GM19468 (cell line): ENCODE measurements at regions not wholly inside any gene's neighbourhood (a gene's known extent, or its start where the extent isn't known, plus 50 kb on each side); places are given as distances from the start of the nearest gene placed in this dataset.

ENCODE experiments used
- ATAC-seq: cut with Tn5 transposase; IDR thresholded peaks from one replicate; pipeline ENCODE4 v1.9.1; 2021; ENCODE audit warnings: mild to moderate bottlenecking, moderate library complexity, moderate number of reproducible peaks; ENCODE audit not compliant: unreplicated experiment; ENCODE audit errors: extremely low read depth

DNA sequence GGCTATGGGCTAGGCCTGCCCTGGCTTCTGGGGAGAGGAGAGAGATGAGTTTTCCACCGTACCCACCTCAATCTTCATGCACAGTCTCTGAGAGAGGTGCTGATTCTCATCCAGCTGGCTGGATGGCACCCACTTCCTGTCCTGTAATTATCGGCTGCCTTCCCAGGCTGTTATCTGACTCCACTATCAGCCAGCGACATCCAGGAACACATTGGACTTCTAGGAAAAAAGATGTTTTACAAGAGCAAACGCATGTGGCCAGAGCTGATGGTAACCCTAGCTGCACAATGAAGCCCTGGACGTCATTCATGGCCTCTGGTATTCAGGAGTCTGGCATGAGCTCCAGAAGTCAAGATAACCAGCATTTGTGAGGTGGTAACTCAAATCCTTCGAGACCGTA is 137.4 kb downstream of the EHF start:
- ATAC-seq = no peak

GRCh38 chr11:34757026-34757451 is 136.1 kb downstream of the EHF start:
- no peak for ATAC-seq

- no peak for ATAC-seq
These were observed 135.7 kb downstream of the EHF start for GRCh38 chr11:34756591-34756990.

DNA sequence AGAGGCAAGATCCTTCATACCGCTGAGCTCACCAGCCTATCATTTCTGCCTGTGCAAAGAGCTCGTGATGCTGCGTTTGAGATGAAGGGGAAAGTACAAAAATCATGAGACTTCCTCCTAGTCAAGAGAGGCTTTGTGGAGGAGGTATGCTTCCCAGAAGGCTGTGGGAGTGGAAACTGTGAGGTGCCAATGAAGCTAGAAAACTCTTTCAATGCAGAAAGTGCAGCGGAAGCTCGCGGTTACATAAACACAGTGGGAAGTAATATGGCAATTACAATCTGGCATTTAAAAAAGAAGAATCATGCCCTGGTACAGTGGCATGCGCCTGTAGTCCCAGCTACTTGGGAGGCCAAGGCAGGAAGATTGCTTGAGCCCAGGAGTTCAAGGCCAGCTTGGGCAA is 134.8 kb downstream of the EHF start:
- ATAC-seq = no peak

GRCh38 chr11:34754171-34754823 is 133.4 kb downstream of the EHF start:
- ATAC-seq = no peak

DNA sequence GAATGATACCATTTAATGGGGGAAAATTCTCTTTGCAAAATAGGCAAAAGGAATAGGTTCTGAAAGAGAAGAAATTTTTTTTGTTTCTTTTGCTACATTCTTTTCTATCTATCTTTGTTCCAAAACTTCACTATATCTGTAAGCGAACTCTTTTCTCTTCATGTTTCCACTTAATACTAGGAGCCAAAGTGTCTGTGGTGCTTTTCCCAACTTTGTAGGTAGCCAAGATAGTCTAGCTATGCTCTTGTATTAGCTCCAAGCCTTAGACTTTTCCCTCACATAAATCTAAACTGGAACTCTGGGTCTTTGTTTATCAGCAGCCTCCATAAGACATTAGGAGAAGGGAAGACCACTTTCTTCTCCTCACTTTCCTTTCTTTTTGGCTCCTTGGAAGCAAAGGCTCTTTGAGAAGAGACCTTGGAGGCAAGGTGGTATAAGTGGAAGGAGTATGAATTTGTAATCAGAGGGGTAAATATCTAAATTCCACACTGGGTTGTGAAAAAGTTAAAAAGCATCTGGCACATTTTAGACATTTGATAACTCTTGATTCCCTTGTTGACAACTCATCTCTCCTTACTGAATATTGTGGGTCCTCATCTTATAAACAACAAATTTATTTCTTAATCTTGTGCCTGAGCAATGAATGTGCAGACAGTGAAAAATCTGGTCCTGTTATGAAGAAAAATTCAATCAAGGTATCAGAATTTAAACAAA is 130.0 kb downstream of the EHF start:
- no peak for ATAC-seq

DNA sequence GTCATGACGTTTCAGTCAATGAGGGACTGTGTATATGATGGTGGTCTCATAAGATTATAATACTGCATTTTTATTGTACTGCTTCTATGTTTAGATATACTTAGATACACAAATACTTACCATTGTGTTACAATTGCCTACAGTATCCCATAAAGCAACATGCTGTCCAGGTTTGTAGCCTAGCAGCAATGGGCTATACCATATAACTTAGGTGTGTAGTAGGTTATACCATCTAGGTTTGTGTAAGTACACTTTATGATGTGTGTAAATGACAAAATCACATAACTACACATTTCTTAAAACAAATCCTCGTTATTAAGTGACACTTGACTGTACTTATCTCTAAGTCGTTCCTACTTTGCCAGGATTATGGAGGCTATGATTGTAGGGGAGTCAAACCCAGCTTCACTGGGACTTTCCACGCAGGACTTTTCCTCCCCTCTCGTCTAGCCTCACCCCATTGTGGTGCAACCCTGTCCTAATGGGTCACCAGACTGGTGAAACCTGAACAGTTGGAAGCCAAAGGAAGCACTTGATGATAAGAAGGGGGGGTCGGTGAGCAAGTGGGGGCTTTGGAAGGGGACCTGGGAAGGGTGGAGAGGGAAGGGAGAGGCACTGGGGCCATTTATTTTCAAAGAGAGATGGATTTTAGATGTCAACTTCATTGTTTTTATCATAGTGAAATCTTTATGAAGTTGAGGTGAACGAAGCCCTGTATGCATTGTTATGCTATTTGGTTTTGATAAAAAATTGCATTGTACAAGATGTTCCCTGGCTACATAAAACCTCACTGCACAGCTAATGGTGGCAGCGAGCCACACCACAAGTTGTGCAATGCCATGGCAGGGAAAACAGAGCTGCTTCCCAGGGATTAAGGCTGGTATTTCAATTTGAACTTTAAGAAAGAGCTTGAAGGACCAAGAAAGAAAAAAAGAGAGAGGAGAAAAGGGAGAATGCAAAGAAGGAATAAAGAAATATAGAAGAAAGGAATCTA is 129.1 kb downstream of the EHF start:
- no peak for ATAC-seq

- ATAC-seq = no peak
These were observed 127.1 kb downstream of the EHF start for GRCh38 chr11:34748036-34748435.

- no peak for ATAC-seq
These were observed 126.4 kb downstream of the EHF start for GRCh38 chr11:34747251-34747650.

- ATAC-seq = no peak
These were observed 124.3 kb downstream of the EHF start for GRCh38 chr11:34745195-34745594.

DNA sequence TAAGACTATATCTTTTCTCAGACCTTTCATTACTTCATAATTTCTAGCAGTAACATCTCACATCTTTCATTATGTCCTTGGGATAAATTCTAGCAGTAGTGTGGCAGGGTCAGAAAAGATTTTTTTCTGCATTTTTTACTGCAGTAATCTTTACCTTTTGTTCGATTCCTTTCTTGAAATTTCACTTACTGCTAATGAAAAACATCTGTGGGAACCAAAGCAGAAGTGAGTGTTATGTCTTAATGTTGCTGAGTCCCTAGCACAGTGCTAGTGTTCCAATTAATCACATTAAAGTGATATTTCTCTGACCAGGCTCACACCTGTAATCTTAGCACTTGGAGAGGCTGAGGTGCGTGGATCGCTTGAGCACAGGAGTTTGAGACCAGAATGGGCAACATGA is 123.6 kb downstream of the EHF start:
- ATAC-seq = no peak

DNA sequence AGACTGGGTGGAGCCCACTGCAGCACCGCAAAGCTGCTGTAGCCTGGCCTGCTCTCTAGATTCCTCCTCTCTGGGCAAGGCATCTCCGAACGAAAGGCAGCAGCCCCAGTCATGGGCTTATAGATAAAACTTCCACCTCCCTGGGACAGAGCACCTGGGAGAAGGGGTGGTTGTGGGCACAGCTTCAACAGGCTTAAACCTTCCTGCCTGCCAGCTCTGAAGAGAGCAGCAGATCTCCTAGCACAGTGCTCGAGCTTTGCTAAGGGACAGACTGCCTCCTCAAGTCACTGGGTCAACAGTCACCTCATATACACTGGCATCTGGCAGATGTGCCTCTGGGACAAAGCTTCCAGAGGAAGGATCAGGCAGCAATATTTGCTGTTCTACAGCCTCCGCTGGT is 117.3 kb downstream of the EHF start:
- no peak for ATAC-seq

DNA sequence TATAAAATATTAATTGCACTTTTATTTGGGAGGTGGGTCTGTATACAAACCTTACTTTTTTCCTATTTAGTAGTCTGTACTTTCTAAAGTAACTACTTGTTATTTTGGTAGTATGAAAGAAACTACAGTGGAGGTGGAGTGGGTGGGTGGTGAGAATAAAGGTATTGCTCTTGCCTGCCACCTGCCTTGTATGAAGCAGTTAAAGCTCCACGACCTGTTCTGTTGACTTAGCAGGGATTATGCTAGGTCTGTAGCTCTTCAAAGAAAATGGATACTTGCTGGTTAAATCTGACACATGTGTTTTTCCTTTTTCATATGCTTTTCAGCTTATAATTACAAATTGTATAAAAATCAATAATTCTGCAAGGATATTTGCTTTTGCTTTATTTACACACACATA is 111.9 kb downstream of the EHF start:
- no peak for ATAC-seq

DNA sequence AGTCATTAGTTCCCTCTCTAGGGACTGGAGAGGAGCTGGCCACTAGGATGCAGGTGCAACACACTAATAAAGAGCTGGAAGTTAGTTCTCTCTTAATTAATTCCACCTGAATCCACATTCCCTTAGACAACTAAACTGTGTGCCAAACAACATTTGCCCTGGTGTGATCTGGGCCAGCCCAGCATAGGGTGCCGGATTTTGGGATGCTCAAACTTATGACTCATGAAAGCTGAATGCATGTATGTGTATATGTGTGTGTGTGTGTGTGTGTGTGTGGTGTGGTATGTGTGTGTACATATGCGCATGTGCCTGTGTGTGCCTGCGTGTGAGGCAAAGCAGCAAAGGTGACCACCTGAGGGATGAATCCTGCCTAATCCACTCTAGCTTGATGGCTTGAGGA is 110.7 kb downstream of the EHF start:
- ATAC-seq = no peak

GRCh38 chr11:34730544-34731295 is 109.8 kb downstream of the EHF start:
- no peak for ATAC-seq

- ATAC-seq = no peak
These were observed 107.7 kb downstream of the EHF start for GRCh38 chr11:34728609-34729008.

DNA sequence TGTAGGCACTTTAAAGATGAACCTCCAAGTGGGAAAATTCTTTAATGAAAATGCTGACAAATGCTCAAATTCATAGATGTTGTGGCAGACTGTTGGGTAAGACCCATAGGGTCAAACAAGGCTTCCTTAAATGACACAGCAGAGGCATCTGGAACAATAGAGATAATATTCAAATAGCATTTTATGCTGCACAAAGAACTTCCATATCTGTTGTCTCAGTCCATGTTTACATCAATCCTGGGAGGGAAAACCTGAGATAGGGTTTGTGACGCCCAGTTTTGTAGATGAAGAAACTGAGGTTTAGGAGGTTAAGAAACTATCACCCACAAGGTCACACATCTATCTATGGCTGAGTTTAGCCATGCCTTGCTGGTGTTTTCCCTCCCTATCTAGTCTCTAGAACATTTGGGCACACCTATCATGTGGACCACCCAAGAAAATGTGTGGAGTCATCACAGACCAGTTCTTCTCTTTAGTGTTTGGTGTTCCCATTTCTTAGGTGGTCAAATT is 106.4 kb downstream of the EHF start:
- ATAC-seq = no peak

DNA sequence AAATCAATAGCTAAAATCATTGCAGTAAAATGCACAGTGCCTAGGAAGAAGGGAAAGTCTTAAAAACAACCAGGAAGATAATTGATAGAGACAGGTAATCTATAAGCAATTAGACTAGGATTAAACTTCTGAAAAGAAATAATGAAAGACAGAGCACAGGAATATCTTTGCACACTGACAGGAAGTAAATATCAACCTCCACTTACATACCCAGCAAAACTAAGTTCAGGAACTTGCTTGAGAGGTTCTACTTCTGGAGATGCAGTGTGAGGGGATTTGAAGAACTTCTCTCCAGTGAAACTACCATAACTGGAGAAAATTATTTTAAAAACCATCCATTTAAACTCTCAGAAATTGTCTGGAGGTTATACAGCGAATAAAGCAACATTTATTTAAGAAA is 104.1 kb downstream of the EHF start:
- ATAC-seq = no peak

DNA sequence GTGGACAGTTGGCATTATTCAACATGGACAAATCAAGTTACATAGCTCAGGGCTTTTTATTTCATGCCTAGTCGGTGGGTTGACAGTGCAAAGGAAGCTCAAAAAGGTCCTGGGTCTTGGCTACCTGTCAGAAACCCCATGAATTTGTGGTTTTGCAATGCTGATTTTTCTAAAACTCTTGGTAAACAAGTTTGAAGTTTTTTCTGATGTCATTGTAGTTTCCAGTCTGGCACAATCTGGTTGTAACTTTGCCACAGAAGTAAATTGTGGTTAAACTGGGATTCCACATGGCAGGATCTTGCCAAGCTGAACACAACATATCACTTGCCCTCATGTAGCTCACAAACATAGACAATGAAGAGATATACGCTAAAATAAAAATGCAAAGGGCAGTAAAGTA is 100.8 kb downstream of the EHF start:
- ATAC-seq = no peak

DNA sequence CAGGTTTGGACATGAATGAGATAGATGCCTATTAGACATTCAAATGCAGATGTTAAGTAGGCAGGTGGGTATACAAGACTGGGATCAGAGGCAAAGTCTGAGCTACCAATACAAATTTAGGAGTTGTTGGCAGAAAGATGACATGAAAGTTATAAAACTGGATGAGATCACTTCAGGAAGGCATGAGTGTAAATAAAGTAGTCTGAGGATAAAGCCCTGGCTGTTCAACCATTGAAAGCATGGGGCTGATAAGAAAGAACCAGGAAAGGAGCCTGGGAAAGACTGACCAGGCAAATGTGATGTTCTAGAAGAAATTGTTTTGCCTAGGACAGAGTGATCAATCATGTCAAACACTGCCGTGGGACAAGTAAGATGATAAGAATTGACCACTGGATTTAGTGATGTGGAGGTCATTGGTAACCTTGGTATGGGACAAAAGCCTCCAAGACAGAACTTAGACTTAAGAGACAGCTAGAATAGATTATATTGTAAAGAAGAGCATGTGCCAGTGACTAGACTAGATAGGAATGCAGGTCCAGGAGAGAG is 98.5 kb downstream of the EHF start:
- no peak for ATAC-seq
